ENCODE measurements at regions not wholly inside any gene's neighbourhood (a gene's known extent, or its start where the extent isn't known, plus 50 kb on each side); places are given as distances from the start of the nearest gene placed in this dataset.

DNA sequence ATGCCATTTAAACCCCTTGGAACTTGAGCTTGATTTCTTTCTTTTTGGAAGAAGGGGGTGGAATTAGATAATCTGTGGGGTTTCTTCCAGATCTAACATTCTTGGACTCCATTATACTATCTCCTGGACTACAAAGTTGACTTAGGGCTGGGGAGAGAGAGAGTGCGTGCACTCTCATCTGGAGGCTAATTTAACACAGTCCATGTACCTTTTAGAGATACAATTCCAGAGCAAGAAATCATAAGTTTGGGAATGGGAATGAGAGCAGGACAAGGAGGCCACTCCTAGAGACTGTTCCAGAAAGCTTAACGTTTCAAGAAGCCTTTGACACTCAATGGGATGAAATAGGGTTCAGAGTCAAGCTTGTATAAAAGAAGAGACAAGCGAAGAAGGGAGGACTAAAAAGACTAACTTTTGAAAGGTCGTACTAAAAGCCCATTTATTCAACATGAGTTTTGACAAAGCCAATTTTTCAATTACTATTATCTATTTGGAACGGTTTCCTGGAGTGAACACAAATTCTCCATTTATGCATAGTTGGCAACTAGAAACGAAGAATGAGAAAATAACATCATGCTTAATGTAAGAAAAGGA, 83.4 kb downstream of the ACTL7B start:
- no peak for TF ChIP-seq CTCF (IDR thresholded peaks at IDR 0.05; ENCODE audit: poor library complexity)
- no peak for DNase-seq (ENCODE audit: low spot score)
- H3K27me3 ChIP-seq, result no peaks in the 10 kb centered on the region
- H3K36me3 ChIP-seq (replicated peaks; ENCODE audit: insufficient read depth, low read depth), result no peaks in the 10 kb centered on the region
- H3K79me2 ChIP-seq, result no peaks in the 10 kb centered on the region
- H4K20me1 ChIP-seq (ENCODE audit: insufficient read depth, poor library complexity, severe bottlenecking), result no peaks in the 10 kb centered on the region
- H3K9me3 ChIP-seq (ENCODE audit: low read depth), result no peaks in the 10 kb centered on the region
- no peaks in the 10 kb centered on the region for H3K4me1 ChIP-seq (ENCODE audit: insufficient read depth)
- no peak overlapping the region for H3K4me2 ChIP-seq
- no peak overlapping the region for H3K4me3 ChIP-seq
- H3K27ac ChIP-seq, result no peak overlapping the region
- no peak overlapping the region for H2AFZ ChIP-seq
- WGBS (ENCODE audit: low lambda C conversion rate, missing lambda C conversion rate), result 87% methylated on average over 6 of the region's 6 CpGs
- no peaks in the 10 kb centered on the region for H3K9me2 ChIP-seq (replicated peaks; ENCODE audit: insufficient read depth)

DNA sequence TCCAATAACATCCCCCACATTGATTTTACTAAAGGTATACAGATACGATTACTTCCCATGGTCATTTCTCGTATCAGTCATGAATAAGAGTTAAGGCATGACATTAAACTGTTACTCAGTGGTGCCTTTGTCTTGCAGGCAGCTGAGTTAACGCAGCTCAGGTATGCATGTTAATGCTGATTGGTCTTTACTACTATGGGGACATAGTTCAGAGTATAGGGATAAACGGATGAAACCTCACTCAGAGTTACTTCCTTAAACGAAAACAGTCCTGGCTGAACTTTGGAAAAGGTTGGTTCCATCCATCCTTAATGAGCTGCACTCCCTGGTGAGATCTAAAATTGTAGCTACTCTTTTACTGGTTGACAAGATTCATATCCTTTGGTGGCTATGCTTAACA, 87.0 kb downstream of the ACTL7B start:
- no peaks in the 10 kb centered on the region for H3K9me2 ChIP-seq (replicated peaks; ENCODE audit: insufficient read depth)
- no peaks in the 10 kb centered on the region for H3K9me3 ChIP-seq (ENCODE audit: low read depth)
- H3K27me3 ChIP-seq, result no peaks in the 10 kb centered on the region
- no peaks in the 10 kb centered on the region for H3K36me3 ChIP-seq (replicated peaks; ENCODE audit: insufficient read depth, low read depth)
- TF ChIP-seq EZH2 (IDR thresholded peaks at IDR 0.05; ENCODE audit: borderline replicate concordance), result no peak
- no peak for TF ChIP-seq EZH2phosphoT487 (IDR thresholded peaks at IDR 0.05; ENCODE audit: low read depth, severe bottlenecking, unreplicated experiment)
- TF ChIP-seq CTCF (IDR thresholded peaks at IDR 0.05; ENCODE audit: poor library complexity), result no peak
- 81% methylated on average over 5 of the region's 5 CpGs for WGBS (ENCODE audit: low lambda C conversion rate, missing lambda C conversion rate)
- no peak overlapping the region for H3K4me2 ChIP-seq
- no peaks in the 10 kb centered on the region for H3K79me2 ChIP-seq
- no peaks in the 10 kb centered on the region for H4K20me1 ChIP-seq (ENCODE audit: insufficient read depth, poor library complexity, severe bottlenecking)
- no peak overlapping the region for H3K27ac ChIP-seq
- no peaks in the 10 kb centered on the region for H3K4me1 ChIP-seq (ENCODE audit: insufficient read depth)
- H3K4me3 ChIP-seq, result no peak overlapping the region
- no peak for DNase-seq (ENCODE audit: low spot score)
- H2AFZ ChIP-seq, result no peak overlapping the region

DNA sequence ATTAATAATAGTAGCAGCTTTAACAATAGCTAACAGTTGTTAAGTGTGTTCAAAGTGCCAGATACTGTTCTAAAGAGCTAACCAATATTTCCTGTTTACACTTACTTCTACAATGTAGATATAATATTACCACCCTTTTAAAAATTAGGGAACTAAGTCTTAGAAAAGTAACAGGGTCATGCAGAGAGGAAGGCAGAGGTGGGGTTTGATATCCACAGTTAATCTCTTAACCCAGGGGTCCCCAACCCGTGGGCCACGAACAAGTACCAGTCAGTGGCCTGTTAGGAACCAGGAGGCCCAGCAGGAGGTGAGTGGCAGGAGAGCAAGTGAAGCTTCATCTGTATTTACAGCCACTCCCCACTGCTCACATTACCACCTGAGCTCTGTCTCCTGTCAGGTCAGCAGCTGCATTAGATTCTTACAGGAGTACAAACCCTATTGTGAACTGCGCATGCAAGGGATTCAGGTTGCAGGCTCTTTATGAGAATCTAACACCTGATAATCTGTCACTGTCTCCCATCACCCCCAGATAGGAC, 89.1 kb downstream of the ACTL7B start:
- H3K27me3 ChIP-seq, result no peaks in the 10 kb centered on the region
- H4K20me1 ChIP-seq (ENCODE audit: insufficient read depth, poor library complexity, severe bottlenecking), result no peaks in the 10 kb centered on the region
- H3K4me2 ChIP-seq, result no peak overlapping the region
- DNase-seq (ENCODE audit: low spot score), result no peak
- H3K9me2 ChIP-seq (replicated peaks; ENCODE audit: insufficient read depth), result no peaks in the 10 kb centered on the region
- no peaks in the 10 kb centered on the region for H3K9me3 ChIP-seq (ENCODE audit: low read depth)
- H3K4me1 ChIP-seq (ENCODE audit: insufficient read depth), result no peaks in the 10 kb centered on the region
- no peaks in the 10 kb centered on the region for H3K36me3 ChIP-seq (replicated peaks; ENCODE audit: insufficient read depth, low read depth)
- no peaks in the 10 kb centered on the region for H3K79me2 ChIP-seq
- H3K4me3 ChIP-seq, result no peak overlapping the region
- no peak overlapping the region for H3K27ac ChIP-seq
- 53% methylated on average over 3 of the region's 3 CpGs for WGBS (ENCODE audit: low lambda C conversion rate, missing lambda C conversion rate)
- no peak overlapping the region for H2AFZ ChIP-seq
- TF ChIP-seq CTCF (IDR thresholded peaks at IDR 0.05; ENCODE audit: poor library complexity) (no peak), EZH2 (IDR thresholded peaks at IDR 0.05; ENCODE audit: borderline replicate concordance) (no peak), EZH2phosphoT487 (IDR thresholded peaks at IDR 0.05; ENCODE audit: low read depth, severe bottlenecking, unreplicated experiment) (no peak)

- Histone ChIP-seq H3K9me2 (replicated peaks; ENCODE audit: insufficient read depth) (no peaks in the 10 kb centered on the region), H3K27me3 (no peaks in the 10 kb centered on the region), H3K79me2 (no peaks in the 10 kb centered on the region), H2AFZ (no peak overlapping the region), H3K4me3 (no peak overlapping the region), H3K36me3 (replicated peaks; ENCODE audit: insufficient read depth, low read depth) (no peaks in the 10 kb centered on the region), H3K4me1 (ENCODE audit: insufficient read depth) (no peaks in the 10 kb centered on the region), H3K4me2 (no peak overlapping the region), H4K20me1 (ENCODE audit: insufficient read depth, poor library complexity, severe bottlenecking) (no peaks in the 10 kb centered on the region), H3K27ac (no peak overlapping the region), H3K9me3 (ENCODE audit: low read depth) (no peaks in the 10 kb centered on the region)
- DNase-seq (ENCODE audit: low spot score), result no peak
- 94% methylated on average over 5 of the region's 5 CpGs for WGBS (ENCODE audit: low lambda C conversion rate, missing lambda C conversion rate)
- TF ChIP-seq EZH2 (IDR thresholded peaks at IDR 0.05; ENCODE audit: borderline replicate concordance) (no peak), EZH2phosphoT487 (IDR thresholded peaks at IDR 0.05; ENCODE audit: low read depth, severe bottlenecking, unreplicated experiment) (no peak), CTCF (IDR thresholded peaks at IDR 0.05; ENCODE audit: poor library complexity) (no peak)
These were observed 90.5 kb downstream of the ACTL7B start for GRCh38 chr9:108765265-108765664.
